DMS79 (cell line): ENCODE measurements at regions not wholly inside any gene's neighbourhood (a gene's known extent, or its start where the extent isn't known, plus 50 kb on each side); places are given as distances from the start of the nearest gene placed in this dataset.
"Not testable (repeated sequence)": the region's sequence is repeated elsewhere in the genome, so short reads cannot be mapped to it uniquely, and the experiment has no call there.

Experiments
- DNase-seq: peaks from one replicate; lab custom pipeline; 2025; lab: John Stamatoyannopoulos, UW

- no peak for DNase-seq
Observed at GRCh38 chr13:112145551-112146360, 78.8 kb downstream of the SOX1 start.

GRCh38 chr13:112150352-112150751 is 83.4 kb downstream of the SOX1 start:
- DNase-seq = peak; percentile 89

- no peak for DNase-seq
Observed at GRCh38 chr13:112152846-112153245, 85.9 kb downstream of the SOX1 start.

GRCh38 chr13:112153364-112153763 is 86.4 kb downstream of the SOX1 start:
- DNase-seq = no peak

- no peak for DNase-seq
Observed at GRCh38 chr13:112153846-112154245, 86.9 kb downstream of the SOX1 start.

GRCh38 chr13:112154301-112155060 is 87.5 kb downstream of the SOX1 start:
- no peak for DNase-seq

- DNase-seq = no peak
Observed at GRCh38 chr13:112158961-112159360, 92.0 kb downstream of the SOX1 start.

- no peak for DNase-seq
Observed at GRCh38 chr13:112159575-112160547, 92.9 kb downstream of the SOX1 start.

- DNase-seq = no peak
Observed at GRCh38 chr13:112160558-112160957, 93.6 kb downstream of the SOX1 start.

GRCh38 chr13:112161521-112162301 is 94.8 kb downstream of the SOX1 start:
- no peak for DNase-seq

- DNase-seq = not testable (repeated sequence)
Observed at GRCh38 chr13:112163691-112164660, 97.0 kb downstream of the SOX1 start.

- no peak for DNase-seq
Observed at GRCh38 chr13:112165712-112166111, 98.8 kb downstream of the SOX1 start.

GRCh38 chr13:112168761-112169160 is 101.8 kb downstream of the SOX1 start:
- peak; percentile 70 for DNase-seq

GRCh38 chr13:112169941-112170822 is 103.2 kb downstream of the SOX1 start:
- no peak for DNase-seq

- no peak for DNase-seq
Observed at GRCh38 chr13:112170823-112171569, 104.0 kb downstream of the SOX1 start.

- DNase-seq = no peak
Observed at GRCh38 chr13:112171570-112171965, 104.6 kb downstream of the SOX1 start.

GRCh38 chr13:112172017-112172416 is 105.1 kb downstream of the SOX1 start:
- no peak for DNase-seq

GRCh38 chr13:112172641-112173251 is 105.8 kb downstream of the SOX1 start:
- no peak for DNase-seq
